Esophagus muscularis mucosa (tissue), 4 donors: ENCODE measurements at regions not wholly inside any gene's neighbourhood (a gene's known extent, or its start where the extent isn't known, plus 50 kb on each side); places are given as distances from the start of the nearest gene placed in this dataset.

Experiments
- DNase-seq: peaks from one replicate; pipeline ENCODE4 v3.0.0-alpha.2; 2017; ENCODE audit errors: extremely low spot score
- H3K27ac ChIP-seq, 4 donors: fragments of 200-600 bp; sonication (generic); replicated peaks in 1 of 4; 1 replicate in 3 of 4; 2 replicates in 1 of 4; pipeline ENCODE4 v1.5.1; 2016 to 2019; ENCODE audit warnings: mild to moderate bottlenecking in 1 of 4
- H3K27me3 ChIP-seq, 4 donors: fragments of 200-600 bp; sonication (generic); one replicate each; pipeline versions ENCODE4 v1.5.1 to v1.6.0; 2016 to 2019
- H3K36me3 ChIP-seq, 4 donors: fragments of 200-600 bp; sonication (generic); one replicate each; pipeline ENCODE4 v1.5.1; 2016 to 2019
- H3K4me1 ChIP-seq, 4 donors: fragments of 200-600 bp; sonication (generic); one replicate each; pipeline ENCODE4 v1.5.1; 2016 to 2019
- H3K4me3 ChIP-seq, 4 donors: fragments of 200-600 bp; sonication (generic); 1 replicate in 2 of 4; 2 replicates in 2 of 4; pipeline ENCODE4 v1.5.1; 2016 to 2019; ENCODE audit warnings: mild to moderate bottlenecking in 4 of 4, moderate library complexity in 1 of 4
- H3K9me3 ChIP-seq, 4 donors: fragments of 200-600 bp; sonication (generic); 1 replicate in 3 of 4; 2 replicates in 1 of 4; pipeline ENCODE4 v1.5.1; 2016 to 2019
- EP300 ChIP-seq: sonication (generic); formaldehyde crosslinking; IDR thresholded peaks from one replicate; pipeline ENCODE4 v1.6.1; 2017; ENCODE audit warnings: antibody characterized with exemption
- POLR2A ChIP-seq: fragments of 450-650 bp; IDR thresholded peaks from one replicate; pipeline ENCODE4 v1.6.1; 2017; ENCODE audit warnings: antibody characterized with exemption, moderate library complexity, mild to moderate bottlenecking, low read depth
- POLR2AphosphoS5 ChIP-seq, 2 donors: sonication (generic); formaldehyde crosslinking; IDR thresholded peaks; one replicate each; pipeline ENCODE4 v1.6.1; 2017; ENCODE audit warnings: antibody characterized with exemption in 2 of 2
- WGBS: methylation state at CpG from one replicate; pipeline ENCODE4 v1.1.5; 2018; 5-methylcytosine and 5-hydroxymethylcytosine counted together
- intact Hi-C: fragments of 100-400 bp; cut with DNase I; formaldehyde crosslinking; loops from one replicate; pipeline ENCODE4 v1.15.1; 2023
- TF ChIP-seq, protein P1 (sequence below), 3 experiments: fragments of 200-600 bp in 2 of 3; fragments of 450-650 bp in 1 of 3; sonication (generic) in 2 of 3; IDR thresholded peaks; one replicate each; pipeline ENCODE4 v1.5.1; 2017 to 2019; ENCODE audit warnings: antibody characterized with exemption in 3 of 3, mild to moderate bottlenecking in 2 of 3, moderate library complexity in 1 of 3

DNA sequence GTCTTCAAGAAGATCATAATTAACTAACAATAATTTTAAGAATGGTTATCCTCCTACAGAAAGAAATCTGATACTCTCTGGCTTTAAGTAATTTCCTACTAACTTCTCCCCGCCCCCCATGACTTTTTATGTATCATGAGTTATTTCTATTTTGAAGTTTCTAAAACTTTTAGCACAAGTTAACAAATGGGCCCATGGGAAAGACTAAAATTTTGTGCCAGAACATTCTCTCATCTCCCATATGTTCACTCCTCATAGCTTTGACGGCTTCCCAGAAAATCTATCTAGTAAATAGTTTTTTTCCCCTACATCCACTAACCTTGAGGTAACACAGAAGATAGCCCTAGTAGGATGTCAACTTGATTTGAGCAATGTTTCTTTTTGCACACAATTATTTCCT is 148.3 kb downstream of the POSTN start:
- no peaks in the 10 kb centered on the region for H3K4me1 ChIP-seq
- H3K27ac ChIP-seq, result no peak overlapping the region
- H3K27me3 ChIP-seq, result no peaks in the 10 kb centered on the region
- TF ChIP-seq, protein P1, sequence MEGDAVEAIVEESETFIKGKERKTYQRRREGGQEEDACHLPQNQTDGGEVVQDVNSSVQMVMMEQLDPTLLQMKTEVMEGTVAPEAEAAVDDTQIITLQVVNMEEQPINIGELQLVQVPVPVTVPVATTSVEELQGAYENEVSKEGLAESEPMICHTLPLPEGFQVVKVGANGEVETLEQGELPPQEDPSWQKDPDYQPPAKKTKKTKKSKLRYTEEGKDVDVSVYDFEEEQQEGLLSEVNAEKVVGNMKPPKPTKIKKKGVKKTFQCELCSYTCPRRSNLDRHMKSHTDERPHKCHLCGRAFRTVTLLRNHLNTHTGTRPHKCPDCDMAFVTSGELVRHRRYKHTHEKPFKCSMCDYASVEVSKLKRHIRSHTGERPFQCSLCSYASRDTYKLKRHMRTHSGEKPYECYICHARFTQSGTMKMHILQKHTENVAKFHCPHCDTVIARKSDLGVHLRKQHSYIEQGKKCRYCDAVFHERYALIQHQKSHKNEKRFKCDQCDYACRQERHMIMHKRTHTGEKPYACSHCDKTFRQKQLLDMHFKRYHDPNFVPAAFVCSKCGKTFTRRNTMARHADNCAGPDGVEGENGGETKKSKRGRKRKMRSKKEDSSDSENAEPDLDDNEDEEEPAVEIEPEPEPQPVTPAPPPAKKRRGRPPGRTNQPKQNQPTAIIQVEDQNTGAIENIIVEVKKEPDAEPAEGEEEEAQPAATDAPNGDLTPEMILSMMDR (IDR thresholded peaks at IDR 0.05), result no peak
- no peak for TF ChIP-seq POLR2AphosphoS5 (IDR thresholded peaks at IDR 0.05)
- no peak for TF ChIP-seq EP300
- TF ChIP-seq POLR2A, result no peak
- H3K4me3 ChIP-seq, result no peak overlapping the region
- H3K9me3 ChIP-seq, result no peaks in the 10 kb centered on the region
- intact Hi-C loops, result no loop called here
- no peaks in the 10 kb centered on the region for H3K36me3 ChIP-seq
- 87% methylated on average over 2 of the region's 2 CpGs for WGBS
- DNase-seq, result no peak

DNA sequence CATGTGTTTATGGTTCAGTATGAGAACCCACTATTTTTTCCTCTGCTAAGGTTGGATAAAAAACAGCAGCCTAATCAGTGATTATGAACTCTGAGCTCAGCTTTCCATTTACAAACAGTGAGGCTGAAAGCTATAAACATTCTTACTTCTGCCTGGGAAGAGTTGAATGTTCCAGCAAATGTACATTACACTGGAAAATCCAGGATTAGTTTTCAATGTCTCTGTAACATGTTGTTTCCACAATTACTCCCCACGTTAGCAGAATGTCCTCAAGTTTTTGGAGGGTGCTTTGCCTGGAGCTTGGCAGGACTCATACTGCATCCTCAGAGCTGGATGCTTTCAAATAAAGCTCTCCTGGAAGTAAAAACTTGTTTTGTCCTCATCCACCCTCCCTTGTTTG is 150.4 kb downstream of the POSTN start:
- no peak for DNase-seq
- H3K27ac ChIP-seq, result no peak overlapping the region
- TF ChIP-seq EP300, result no peak
- no peak for TF ChIP-seq POLR2AphosphoS5 (IDR thresholded peaks at IDR 0.05)
- TF ChIP-seq, protein P1 (IDR thresholded peaks at IDR 0.05), result no peak
- no peak for TF ChIP-seq POLR2A

DNA sequence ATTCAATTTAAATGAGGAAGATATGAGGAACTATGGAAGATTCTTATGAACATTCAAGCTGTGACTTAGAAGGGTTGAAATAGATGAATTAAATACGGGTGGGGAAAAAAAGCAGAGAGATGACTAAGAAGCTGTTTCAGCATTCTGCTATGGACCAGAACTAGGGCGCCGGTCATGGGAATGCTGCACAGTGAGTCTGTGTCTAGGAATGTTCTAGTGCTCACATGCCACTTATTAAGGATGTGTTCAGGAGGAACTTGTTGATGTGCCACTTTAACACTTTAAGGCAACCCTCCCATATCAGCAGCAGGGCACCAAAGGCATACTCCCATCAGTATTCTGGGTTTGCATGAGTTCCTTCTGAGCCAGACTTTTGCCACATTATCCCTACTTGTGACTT is 152.1 kb downstream of the POSTN start:
- intact Hi-C loops, result no loop called here
- Histone ChIP-seq H3K9me3 (no peaks in the 10 kb centered on the region), H3K27ac (no peak overlapping the region), H3K36me3 (no peaks in the 10 kb centered on the region), H3K4me3 (no peak overlapping the region), H3K27me3 (no peaks in the 10 kb centered on the region), H3K4me1 (no peaks in the 10 kb centered on the region)
- no peak for DNase-seq
- 89% methylated on average over 3 of the region's 3 CpGs for WGBS
- TF ChIP-seq, protein P1 (IDR thresholded peaks at IDR 0.05), result no peak
- no peak for TF ChIP-seq POLR2AphosphoS5 (IDR thresholded peaks at IDR 0.05)
- no peak for TF ChIP-seq EP300
- no peak for TF ChIP-seq POLR2A

More for the DNA sequence above, 150.4 kb downstream of the POSTN start:
- H3K27me3 ChIP-seq, result no peaks in the 10 kb centered on the region
- no peak overlapping the region for H3K4me3 ChIP-seq
- WGBS, result 11% methylated on average over 1 of the region's 1 CpG
- no peaks in the 10 kb centered on the region for H3K36me3 ChIP-seq
- no peaks in the 10 kb centered on the region for H3K4me1 ChIP-seq
- H3K9me3 ChIP-seq, result no peaks in the 10 kb centered on the region
- intact Hi-C loops, result no loop called here

DNA sequence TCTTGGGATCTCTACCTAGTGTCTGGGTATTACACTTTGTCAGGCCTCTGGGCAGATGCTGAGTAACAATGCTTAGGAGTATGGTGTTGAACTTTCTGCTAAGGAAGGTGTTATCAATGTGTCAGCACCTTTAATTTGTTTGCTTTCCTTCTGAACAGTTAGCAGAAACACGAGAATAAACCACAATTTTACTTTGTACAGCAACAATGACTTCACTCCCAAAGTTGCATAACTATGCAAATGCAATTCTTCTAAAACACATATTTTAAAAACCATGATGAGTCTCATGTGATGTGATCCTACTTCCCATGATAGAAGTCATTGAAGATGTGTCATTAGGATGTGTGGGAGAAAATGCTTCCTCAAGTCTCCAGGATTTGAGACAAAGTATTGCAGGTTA is 155.0 kb downstream of the POSTN start:
- 76% methylated on average over 1 of the region's 1 CpG for WGBS
- Histone ChIP-seq H3K27ac (no peak overlapping the region), H3K36me3 (no peaks in the 10 kb centered on the region), H3K27me3 (no peaks in the 10 kb centered on the region), H3K9me3 (no peaks in the 10 kb centered on the region), H3K4me3 (no peak overlapping the region), H3K4me1 (no peaks in the 10 kb centered on the region)
- DNase-seq, result no peak
- intact Hi-C loops, result no loop called here
- TF ChIP-seq, protein P1 (IDR thresholded peaks at IDR 0.05), result no peak
- no peak for TF ChIP-seq EP300
- TF ChIP-seq POLR2AphosphoS5 (IDR thresholded peaks at IDR 0.05), result no peak
- no peak for TF ChIP-seq POLR2A

DNA sequence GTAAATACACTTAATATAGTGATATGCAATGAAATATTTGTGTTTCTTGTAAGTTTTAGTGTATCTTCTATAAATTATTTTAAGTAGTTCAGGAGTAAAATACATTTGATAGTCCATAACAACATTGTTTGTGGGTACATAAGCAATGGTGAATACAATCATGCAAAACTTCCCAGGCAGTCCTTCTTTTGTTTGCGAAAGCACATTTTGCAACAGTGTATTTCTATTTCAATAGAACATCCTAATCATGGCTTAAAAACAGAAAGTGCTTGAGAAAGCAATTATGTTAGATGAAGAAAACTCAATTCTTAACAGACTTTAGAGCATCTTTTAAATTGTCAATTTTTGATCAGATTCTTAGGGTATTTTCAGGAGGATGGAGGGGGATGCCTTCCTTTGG is 155.6 kb downstream of the POSTN start:
- no peak for DNase-seq
- TF ChIP-seq POLR2AphosphoS5 (IDR thresholded peaks at IDR 0.05) (no peak), EP300 (no peak)
- TF ChIP-seq, protein P1 (IDR thresholded peaks at IDR 0.05), result no peak
- intact Hi-C loops, result no loop called here
- no peaks in the 10 kb centered on the region for H3K27me3 ChIP-seq
- no peaks in the 10 kb centered on the region for H3K9me3 ChIP-seq
- 100% methylated on average over 1 of the region's 1 CpG for whole genome bisulfite sequencing
- H3K4me1 ChIP-seq, result no peaks in the 10 kb centered on the region
- no peak overlapping the region for H3K27ac ChIP-seq
- H3K36me3 ChIP-seq, result no peaks in the 10 kb centered on the region
- no peak overlapping the region for H3K4me3 ChIP-seq
